Vagina (tissue), 2 donors: ENCODE measurements at regions not wholly inside any gene's neighbourhood (a gene's known extent, or its start where the extent isn't known, plus 50 kb on each side); places are given as distances from the start of the nearest gene placed in this dataset.

Experiments used
- DNase-seq, 2 donors: peaks; one replicate each; pipeline ENCODE4 v3.0.0-alpha.2; 2017; ENCODE audit errors: extremely low spot score in 2 of 2
- H3K27ac ChIP-seq: fragments of 200-600 bp; sonication (generic); one replicate; pipeline ENCODE4 v1.5.1; 2019
- H3K27me3 ChIP-seq: fragments of 200-600 bp; sonication (generic); one replicate; pipeline ENCODE4 v1.5.1; 2019
- H3K36me3 ChIP-seq, 2 donors: fragments of 200-600 bp; sonication (generic); one replicate each; pipeline ENCODE4 v1.5.1; 2017 to 2019
- H3K4me1 ChIP-seq: fragments of 200-600 bp; sonication (generic); one replicate; pipeline ENCODE4 v1.5.1; 2019
- H3K4me3 ChIP-seq, 2 donors: fragments of 200-600 bp; sonication (generic); 1 replicate in 1 of 2; 2 replicates in 1 of 2; pipeline ENCODE4 v1.5.1; 2016 to 2019
- H3K9me3 ChIP-seq: fragments of 200-600 bp; sonication (generic); one replicate; pipeline ENCODE4 v1.5.1; 2019
- POLR2A ChIP-seq, 2 donors: fragments of 450-650 bp; IDR thresholded peaks; one replicate each; pipeline ENCODE4 v1.6.1; 2017; ENCODE audit warnings: antibody characterized with exemption in 2 of 2, mild to moderate bottlenecking in 2 of 2, moderate library complexity in 2 of 2
- POLR2AphosphoS5 ChIP-seq, 2 donors: sonication (generic); formaldehyde crosslinking; IDR thresholded peaks; one replicate each; pipeline ENCODE4 v1.9.0; 2017; ENCODE audit warnings: antibody characterized with exemption in 2 of 2, mild to moderate bottlenecking in 2 of 2, low read depth in 1 of 2; ENCODE audit not compliant: insufficient read depth in 1 of 2
- intact Hi-C: fragments of 100-400 bp; cut with DNase I; formaldehyde crosslinking; loops from one replicate; pipeline ENCODE4 v1.15.1; 2023
- TF ChIP-seq, protein P1 (sequence below), 3 experiments: fragments of 450-650 bp in 2 of 3; fragments of 200-600 bp in 1 of 3; sonication (generic) in 1 of 3; IDR thresholded peaks; one replicate each; pipeline ENCODE4 v1.5.1; 2017 to 2019; ENCODE audit warnings: antibody characterized with exemption in 3 of 3, mild to moderate bottlenecking in 2 of 3, moderate library complexity in 2 of 3

DNA sequence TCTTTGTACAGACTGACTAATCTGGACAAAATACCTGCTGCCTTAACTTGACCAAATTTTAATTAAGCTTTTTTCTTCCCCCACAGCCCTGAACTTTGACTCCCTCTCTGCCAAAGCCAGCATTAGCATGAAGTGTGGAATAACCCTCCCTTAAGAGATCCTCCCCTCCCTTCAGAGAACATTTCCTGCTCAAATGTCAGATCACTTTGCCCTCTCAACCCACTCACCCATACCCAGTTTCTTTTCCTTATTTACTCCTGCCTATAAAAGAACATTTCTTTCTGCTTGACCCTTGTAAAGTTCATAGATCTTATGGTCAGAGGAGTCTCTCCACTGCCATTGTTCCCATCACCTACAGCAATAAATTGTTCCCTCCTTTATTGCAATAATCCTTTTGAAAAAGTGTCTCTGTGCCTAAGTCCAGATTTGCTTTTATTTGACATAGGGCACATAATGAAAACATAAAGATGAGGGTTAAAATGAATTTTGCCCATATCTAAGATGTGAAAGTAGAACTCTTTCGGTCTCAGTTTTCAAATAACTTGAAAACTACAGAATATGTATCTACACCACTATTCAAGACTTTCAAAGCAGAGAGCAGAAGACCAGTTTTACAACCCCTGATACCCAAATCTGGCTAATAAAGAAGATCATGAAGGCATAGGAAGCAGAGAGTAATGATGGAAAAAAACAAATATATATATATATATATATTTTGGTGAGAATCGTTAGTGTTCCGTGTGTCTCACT, 289.7 kb upstream of the ANXA10 start:
- no peak overlapping the region for H3K27ac ChIP-seq
- no peak overlapping the region for H3K4me3 ChIP-seq
- H3K9me3 ChIP-seq, result no peaks in the 10 kb centered on the region
- H3K27me3 ChIP-seq, result no peaks in the 10 kb centered on the region
- intact Hi-C loops, result no loop called here
- H3K4me1 ChIP-seq, result no peaks in the 10 kb centered on the region
- TF ChIP-seq POLR2AphosphoS5 (IDR thresholded peaks at IDR 0.05; ENCODE audit: insufficient read depth in 1 of 2, low read depth in 1 of 2) (no peak), POLR2A (IDR thresholded peaks at IDR 0.05) (no peak)
- TF ChIP-seq, protein P1, sequence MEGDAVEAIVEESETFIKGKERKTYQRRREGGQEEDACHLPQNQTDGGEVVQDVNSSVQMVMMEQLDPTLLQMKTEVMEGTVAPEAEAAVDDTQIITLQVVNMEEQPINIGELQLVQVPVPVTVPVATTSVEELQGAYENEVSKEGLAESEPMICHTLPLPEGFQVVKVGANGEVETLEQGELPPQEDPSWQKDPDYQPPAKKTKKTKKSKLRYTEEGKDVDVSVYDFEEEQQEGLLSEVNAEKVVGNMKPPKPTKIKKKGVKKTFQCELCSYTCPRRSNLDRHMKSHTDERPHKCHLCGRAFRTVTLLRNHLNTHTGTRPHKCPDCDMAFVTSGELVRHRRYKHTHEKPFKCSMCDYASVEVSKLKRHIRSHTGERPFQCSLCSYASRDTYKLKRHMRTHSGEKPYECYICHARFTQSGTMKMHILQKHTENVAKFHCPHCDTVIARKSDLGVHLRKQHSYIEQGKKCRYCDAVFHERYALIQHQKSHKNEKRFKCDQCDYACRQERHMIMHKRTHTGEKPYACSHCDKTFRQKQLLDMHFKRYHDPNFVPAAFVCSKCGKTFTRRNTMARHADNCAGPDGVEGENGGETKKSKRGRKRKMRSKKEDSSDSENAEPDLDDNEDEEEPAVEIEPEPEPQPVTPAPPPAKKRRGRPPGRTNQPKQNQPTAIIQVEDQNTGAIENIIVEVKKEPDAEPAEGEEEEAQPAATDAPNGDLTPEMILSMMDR (IDR thresholded peaks at IDR 0.05), result no peak
- no peak for DNase-seq
- no peaks in the 10 kb centered on the region for H3K36me3 ChIP-seq

DNA sequence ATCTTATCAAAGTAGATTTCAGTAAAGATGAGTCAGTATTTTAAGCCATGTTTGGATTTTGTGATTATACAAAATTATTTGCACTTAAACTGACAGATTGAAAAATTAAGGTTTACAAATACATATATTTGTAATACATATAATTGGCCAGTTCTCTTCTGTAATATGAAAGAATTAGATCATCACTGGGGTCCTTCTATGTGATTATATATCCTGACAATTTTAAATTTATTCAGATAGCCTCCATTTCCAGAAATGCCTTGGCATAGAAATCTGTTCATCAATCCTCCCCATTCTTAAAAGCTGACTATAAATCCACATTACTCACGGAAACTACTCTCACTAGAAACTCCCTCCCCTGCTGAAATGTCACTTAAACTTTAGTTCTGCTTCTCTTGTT, 280.4 kb upstream of the ANXA10 start:
- no peak for DNase-seq
- H3K27me3 ChIP-seq, result no peaks in the 10 kb centered on the region
- no peaks in the 10 kb centered on the region for H3K36me3 ChIP-seq
- no peak overlapping the region for H3K4me3 ChIP-seq
- intact Hi-C loops, result no loop called here
- no peaks in the 10 kb centered on the region for H3K4me1 ChIP-seq
- H3K9me3 ChIP-seq, result no peaks in the 10 kb centered on the region
- H3K27ac ChIP-seq, result no peak overlapping the region
- no peak for TF ChIP-seq POLR2AphosphoS5 (IDR thresholded peaks at IDR 0.05; ENCODE audit: insufficient read depth in 1 of 2, low read depth in 1 of 2)
- TF ChIP-seq, protein P1 (IDR thresholded peaks at IDR 0.05), result no peak
- no peak for TF ChIP-seq POLR2A (IDR thresholded peaks at IDR 0.05)

DNA sequence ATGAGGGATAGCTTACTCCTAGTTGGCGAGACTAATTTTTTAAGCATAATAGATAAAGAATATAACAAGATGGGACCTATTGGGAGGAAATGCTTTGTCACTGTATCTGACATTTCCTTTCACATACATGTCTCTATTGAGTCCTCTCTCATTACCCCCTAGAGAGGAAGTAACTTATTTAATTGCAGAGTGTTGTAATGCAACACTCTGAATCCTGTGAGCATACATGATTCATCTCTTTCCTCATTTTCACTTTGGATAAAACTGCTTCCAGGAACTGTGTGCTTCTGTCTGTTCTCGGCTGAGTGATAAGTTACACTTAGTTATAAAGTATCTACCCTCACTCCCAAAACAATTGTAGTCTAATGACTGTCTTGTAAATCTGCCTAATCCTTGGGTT, 266.1 kb upstream of the ANXA10 start:
- TF ChIP-seq POLR2A (IDR thresholded peaks at IDR 0.05), result no peak
- no peak overlapping the region for H3K27ac ChIP-seq
- intact Hi-C loops, result no loop called here
- H3K4me1 ChIP-seq, result no peaks in the 10 kb centered on the region
- H3K27me3 ChIP-seq, result no peaks in the 10 kb centered on the region
- no peak for DNase-seq
- H3K9me3 ChIP-seq, result no peaks in the 10 kb centered on the region
- H3K36me3 ChIP-seq, result no peaks in the 10 kb centered on the region
- no peak overlapping the region for H3K4me3 ChIP-seq

DNA sequence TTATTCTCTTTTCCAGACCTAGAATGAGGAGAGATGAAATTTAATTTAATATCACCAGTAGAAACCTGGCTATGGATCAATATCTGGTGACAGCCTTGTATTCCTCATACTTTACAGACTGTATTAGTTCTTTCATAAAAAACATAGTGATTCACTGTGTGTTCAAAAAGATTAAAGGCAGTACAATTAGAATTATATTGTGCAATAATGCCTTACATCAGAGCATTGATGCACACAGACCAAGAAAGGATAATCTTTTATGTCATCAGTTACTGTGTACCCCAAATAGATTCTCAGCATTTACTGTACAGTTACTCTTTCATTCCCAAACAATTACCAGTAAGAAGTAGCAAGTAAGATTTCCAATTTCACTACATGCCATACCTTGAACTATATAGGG, 260.5 kb upstream of the ANXA10 start:
- Histone ChIP-seq H3K27ac (no peak overlapping the region), H3K36me3 (no peaks in the 10 kb centered on the region), H3K27me3 (no peaks in the 10 kb centered on the region), H3K4me3 (no peak overlapping the region), H3K9me3 (no peaks in the 10 kb centered on the region), H3K4me1 (no peaks in the 10 kb centered on the region)
- no peak for DNase-seq
- intact Hi-C loops, result no loop called here
- TF ChIP-seq, protein P1 (IDR thresholded peaks at IDR 0.05), result no peak
- TF ChIP-seq POLR2AphosphoS5 (IDR thresholded peaks at IDR 0.05; ENCODE audit: insufficient read depth in 1 of 2, low read depth in 1 of 2) (no peak), POLR2A (IDR thresholded peaks at IDR 0.05) (no peak)

DNA sequence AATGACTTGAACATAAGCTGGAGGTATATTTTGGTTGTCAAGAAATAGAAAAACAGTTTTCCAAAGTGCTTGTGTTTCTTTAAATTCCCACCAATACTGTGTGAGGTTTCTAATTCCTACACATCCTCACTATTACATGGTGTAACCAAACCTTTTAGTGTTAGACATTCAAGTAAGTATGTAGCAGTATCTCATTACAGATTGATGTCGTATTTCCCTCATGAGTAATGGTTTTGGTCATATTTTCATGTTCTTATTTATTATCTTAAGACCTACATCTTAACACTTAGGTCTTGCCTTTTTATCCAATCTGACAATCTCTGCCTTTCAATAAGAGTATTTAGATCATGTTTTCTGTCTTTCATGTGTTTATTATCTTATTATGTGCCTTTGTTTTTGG, 253.7 kb upstream of the ANXA10 start:
- DNase-seq, result no peak
- no peaks in the 10 kb centered on the region for H3K36me3 ChIP-seq
- H3K27ac ChIP-seq, result no peak overlapping the region
- no peak for TF ChIP-seq POLR2AphosphoS5 (IDR thresholded peaks at IDR 0.05; ENCODE audit: insufficient read depth in 1 of 2, low read depth in 1 of 2)
- TF ChIP-seq POLR2A (IDR thresholded peaks at IDR 0.05), result no peak
- TF ChIP-seq, protein P1 (IDR thresholded peaks at IDR 0.05), result no peak
- intact Hi-C loops, result no loop called here
- no peak overlapping the region for H3K4me3 ChIP-seq
- no peaks in the 10 kb centered on the region for H3K27me3 ChIP-seq
- H3K4me1 ChIP-seq, result no peaks in the 10 kb centered on the region
- no peaks in the 10 kb centered on the region for H3K9me3 ChIP-seq
